GM12891 (cell line): ENCODE measurements at regions not wholly inside any gene's neighbourhood (a gene's known extent, or its start where the extent isn't known, plus 50 kb on each side); places are given as distances from the start of the nearest gene placed in this dataset.

Source experiments
- PAX5 ChIP-seq: IDR thresholded peaks from 2 replicates; pipeline ENCODE4 v1.6.1; 2011; ENCODE audit warnings: low read length, moderate library complexity, mild to moderate bottlenecking; ENCODE audit not compliant: insufficient read depth, severe bottlenecking
- POLR2A ChIP-seq: IDR thresholded peaks from 2 replicates; pipeline ENCODE4 v1.6.1; 2011; ENCODE audit warnings: low read depth, low read length, control low read depth
- POLR2AphosphoS5 ChIP-seq: IDR thresholded peaks from 2 replicates; pipeline ENCODE4 v1.6.1; 2011; ENCODE audit warnings: low read depth, low read length, control low read depth
- SPI1 ChIP-seq: IDR thresholded peaks from 2 replicates; pipeline ENCODE4 v1.6.1; 2011; ENCODE audit warnings: low read depth, low read length, control low read depth
- TAF1 ChIP-seq: IDR thresholded peaks from 2 replicates; pipeline ENCODE4 v1.6.1; 2011; ENCODE audit warnings: low read depth, low read length, control low read depth

- TF ChIP-seq POLR2A = no peak
- no peak for TF ChIP-seq POLR2AphosphoS5
- no peak for TF ChIP-seq SPI1
- TF ChIP-seq TAF1 = no peak
- TF ChIP-seq PAX5 = no peak
Observed at GRCh38 chr14:42172304-42172703, 565.6 kb downstream of the LRFN5 start.
